ENCODE measurements at regions not wholly inside any gene's neighbourhood (a gene's known extent, or its start where the extent isn't known, plus 50 kb on each side); places are given as distances from the start of the nearest gene placed in this dataset.
A peak's percentile ranks its signal among the peaks of the same experiment; 100 is the strongest.
"Not testable (repeated sequence)": the region's sequence is repeated elsewhere in the genome, so short reads cannot be mapped to it uniquely, and the experiment has no call there.

- no peak for TF ChIP-seq INSM2 (tag by site-specific recombination; IDR thresholded peaks at IDR 0.05)
- TF ChIP-seq, protein P1, sequence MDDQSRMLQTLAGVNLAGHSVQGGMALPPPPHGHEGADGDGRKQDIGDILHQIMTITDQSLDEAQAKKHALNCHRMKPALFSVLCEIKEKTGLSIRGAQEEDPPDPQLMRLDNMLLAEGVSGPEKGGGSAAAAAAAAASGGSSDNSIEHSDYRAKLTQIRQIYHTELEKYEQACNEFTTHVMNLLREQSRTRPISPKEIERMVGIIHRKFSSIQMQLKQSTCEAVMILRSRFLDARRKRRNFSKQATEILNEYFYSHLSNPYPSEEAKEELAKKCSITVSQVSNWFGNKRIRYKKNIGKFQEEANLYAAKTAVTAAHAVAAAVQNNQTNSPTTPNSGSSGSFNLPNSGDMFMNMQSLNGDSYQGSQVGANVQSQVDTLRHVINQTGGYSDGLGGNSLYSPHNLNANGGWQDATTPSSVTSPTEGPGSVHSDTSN (CRISPR knock-in tag; IDR thresholded peaks at IDR 0.05) = no peak
- TF ChIP-seq ZBTB7A (tag by site-specific recombination; IDR thresholded peaks at IDR 0.05; ENCODE audit: low read depth) = no peak
Measured at GRCh38 chr18:46239549-46239948, 135.4 kb downstream of the HAUS1 start (continued).

DNA sequence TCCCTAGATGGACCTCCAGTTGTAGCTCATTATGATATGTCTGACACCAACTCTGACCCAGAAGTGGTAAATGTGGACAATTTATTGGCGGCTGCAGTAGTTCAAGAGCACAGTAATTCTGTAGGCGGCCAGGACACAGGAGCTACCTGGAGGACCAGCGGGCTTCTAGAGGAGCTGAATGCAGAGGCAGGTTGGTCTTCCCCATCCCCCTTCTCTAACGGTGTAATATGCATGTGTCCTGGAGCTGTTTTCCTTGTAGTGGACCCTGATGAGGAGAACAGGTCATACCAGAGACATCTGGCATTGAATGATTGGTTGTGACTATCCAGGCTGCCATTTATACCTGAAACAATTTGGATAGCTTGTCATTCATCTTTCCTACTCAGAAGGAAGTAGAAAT is 135.8 kb downstream of the HAUS1 start:
- TF ChIP-seq HOXA7 (CRISPR knock-in tag; IDR thresholded peaks at IDR 0.05; ENCODE audit: borderline replicate concordance) (no peak), MZF1 (tag by site-specific recombination; IDR thresholded peaks at IDR 0.05; ENCODE audit: borderline replicate concordance) (no peak), ZNF704 (tag by site-specific recombination; IDR thresholded peaks at IDR 0.05) (no peak), GLIS1 (tag by site-specific recombination; IDR thresholded peaks at IDR 0.05) (no peak), ZNF600 (tag by site-specific recombination; IDR thresholded peaks at IDR 0.05) (no peak), ZNF768 (tag by site-specific recombination; IDR thresholded peaks at IDR 0.05) (no peak)
- TF ChIP-seq, protein P2, sequence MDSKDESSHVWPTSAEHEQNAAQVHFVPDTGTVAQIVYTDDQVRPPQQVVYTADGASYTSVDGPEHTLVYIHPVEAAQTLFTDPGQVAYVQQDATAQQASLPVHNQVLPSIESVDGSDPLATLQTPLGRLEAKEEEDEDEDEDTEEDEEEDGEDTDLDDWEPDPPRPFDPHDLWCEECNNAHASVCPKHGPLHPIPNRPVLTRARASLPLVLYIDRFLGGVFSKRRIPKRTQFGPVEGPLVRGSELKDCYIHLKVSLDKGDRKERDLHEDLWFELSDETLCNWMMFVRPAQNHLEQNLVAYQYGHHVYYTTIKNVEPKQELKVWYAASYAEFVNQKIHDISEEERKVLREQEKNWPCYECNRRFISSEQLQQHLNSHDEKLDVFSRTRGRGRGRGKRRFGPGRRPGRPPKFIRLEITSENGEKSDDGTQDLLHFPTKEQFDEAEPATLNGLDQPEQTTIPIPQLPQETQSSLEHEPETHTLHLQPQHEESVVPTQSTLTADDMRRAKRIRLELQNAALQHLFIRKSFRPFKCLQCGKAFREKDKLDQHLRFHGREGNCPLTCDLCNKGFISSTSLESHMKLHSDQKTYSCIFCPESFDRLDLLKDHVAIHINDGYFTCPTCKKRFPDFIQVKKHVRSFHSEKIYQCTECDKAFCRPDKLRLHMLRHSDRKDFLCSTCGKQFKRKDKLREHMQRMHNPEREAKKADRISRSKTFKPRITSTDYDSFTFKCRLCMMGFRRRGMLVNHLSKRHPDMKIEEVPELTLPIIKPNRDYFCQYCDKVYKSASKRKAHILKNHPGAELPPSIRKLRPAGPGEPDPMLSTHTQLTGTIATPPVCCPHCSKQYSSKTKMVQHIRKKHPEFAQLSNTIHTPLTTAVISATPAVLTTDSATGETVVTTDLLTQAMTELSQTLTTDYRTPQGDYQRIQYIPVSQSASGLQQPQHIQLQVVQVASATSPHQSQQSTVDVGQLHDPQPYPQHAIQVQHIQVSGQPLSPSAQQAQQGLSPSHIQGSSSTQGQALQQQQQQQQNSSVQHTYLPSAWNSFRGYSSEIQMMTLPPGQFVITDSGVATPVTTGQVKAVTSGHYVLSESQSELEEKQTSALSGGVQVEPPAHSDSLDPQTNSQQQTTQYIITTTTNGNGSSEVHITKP (tag by site-specific recombination; IDR thresholded peaks at IDR 0.05) = no peak
- Histone ChIP-seq H3K27ac (ENCODE audit: extremely low read depth, low read depth, low read length) (no peak overlapping the region), H3K4me3 (ENCODE audit: low read depth, low read length) (no peak overlapping the region), H3K36me3 (ENCODE audit: control insufficient read depth in 2 of 2, insufficient read depth in 1 of 2, low read length in 2 of 2) (no peaks in the 10 kb centered on the region; a peak in 1 of 3 replicates), H3K4me1 (ENCODE audit: control insufficient read depth, insufficient read depth, low read length) (0 out of 2 replicates have a peak, but pooled peaks cover 4% of the 10 kb centered on the region), H3K9me3 (ENCODE audit: control insufficient read depth, insufficient read depth, low read depth, low read length) (no peaks in the 10 kb centered on the region)
- CTCF ChIA-PET = interaction anchor here (0.8 to 3.0 kb wide), 6 partner anchors 20 to 418 kb away, joined by 3 to 11 read pairs (median 4); a partner anchor contains a TSS
- POLR2A ChIA-PET = no interaction called here

DNA sequence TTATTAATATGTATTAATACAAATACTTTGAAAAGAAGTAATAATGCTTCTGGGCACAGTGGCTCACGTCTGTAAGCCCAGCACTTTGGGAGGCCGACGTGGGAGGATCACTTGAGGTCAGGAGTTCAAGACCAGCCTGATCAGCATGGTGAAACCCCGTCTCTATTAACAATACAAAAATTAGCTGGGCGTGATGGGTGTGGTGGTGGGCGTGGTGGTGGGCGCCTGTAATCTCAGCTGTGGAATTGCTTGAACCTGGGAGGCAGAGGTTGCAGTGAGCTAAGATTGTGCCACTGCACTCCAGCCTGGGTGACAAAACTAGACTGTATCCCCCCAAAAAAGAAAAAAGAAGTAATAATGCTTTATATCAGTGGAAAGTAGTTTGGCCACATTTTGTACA is 137.2 kb downstream of the HAUS1 start:
- TF ChIP-seq EGR2 (tag by site-specific recombination; IDR thresholded peaks at IDR 0.05; ENCODE audit: low read depth) = peak; percentile 75; the same call in 1 of the 2 replicates
- peak; percentile 66 for TF ChIP-seq KLF9 (tag by site-specific recombination; IDR thresholded peaks at IDR 0.05; ENCODE audit: low read depth)
- peak; percentile 69 for TF ChIP-seq ZFHX2 (tag by site-specific recombination; conservative IDR thresholded peaks at IDR 0.05)
- peak; percentile 65 for TF ChIP-seq KLF1 (tag by site-specific recombination; IDR thresholded peaks at IDR 0.05)
- not testable (repeated sequence) for H3K4me1 ChIP-seq (ENCODE audit: control insufficient read depth, insufficient read depth, low read length); H3K4me3 ChIP-seq (ENCODE audit: low read depth, low read length); H3K27ac ChIP-seq (ENCODE audit: extremely low read depth, low read depth, low read length); H3K9me3 ChIP-seq (ENCODE audit: control insufficient read depth, insufficient read depth, low read depth, low read length); H3K36me3 ChIP-seq (ENCODE audit: control insufficient read depth in 2 of 2, insufficient read depth in 1 of 2, low read length in 2 of 2)
- CTCF ChIA-PET = interaction anchor here (0.6 to 3.0 kb wide), 2 partner anchors 16 to 68 kb away, joined by 9 to 11 read pairs; a partner anchor contains a TSS
- POLR2A ChIA-PET = interaction anchor here (0.7 kb wide), 1 partner anchor 27 kb away, joined by 3 read pairs; no protein-coding TSS in a partner anchor
